22Rv1 (cell line): ENCODE measurements at regions not wholly inside any gene's neighbourhood (a gene's known extent, or its start where the extent isn't known, plus 50 kb on each side); places are given as distances from the start of the nearest gene placed in this dataset.

ENCODE experiments used
- ZFX ChIP-seq: fragments of 450-650 bp; IDR thresholded peaks from 2 replicates; pipeline ENCODE4 v1.6.1; 2017; ENCODE audit warnings: antibody characterized with exemption, borderline replicate concordance
- TF ChIP-seq, protein P1 (sequence below): fragments of 450-650 bp; IDR thresholded peaks from 2 replicates; pipeline ENCODE4 v1.5.1; 2017; ENCODE audit warnings: mild to moderate bottlenecking

DNA sequence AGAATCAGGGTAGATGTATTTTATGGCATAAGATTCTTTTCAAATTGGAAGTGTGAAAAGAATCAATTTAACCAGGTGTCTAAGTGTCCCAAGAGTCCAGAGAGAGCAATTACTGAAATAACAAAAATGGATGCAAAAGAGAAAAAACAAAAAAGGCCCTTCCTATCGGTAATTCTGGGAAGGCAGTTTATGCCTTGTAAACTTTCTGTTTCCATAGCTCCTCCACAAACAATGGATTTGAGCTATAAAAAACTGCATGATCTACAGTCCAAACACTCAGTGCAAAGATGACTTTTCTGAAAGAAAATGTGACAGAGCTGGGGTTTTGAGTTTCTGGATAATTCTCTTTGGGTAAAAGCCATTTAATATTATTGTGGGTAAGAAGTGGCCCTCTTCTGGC lies 366.1 kb downstream of the EN1 start:
- TF ChIP-seq, protein P1, sequence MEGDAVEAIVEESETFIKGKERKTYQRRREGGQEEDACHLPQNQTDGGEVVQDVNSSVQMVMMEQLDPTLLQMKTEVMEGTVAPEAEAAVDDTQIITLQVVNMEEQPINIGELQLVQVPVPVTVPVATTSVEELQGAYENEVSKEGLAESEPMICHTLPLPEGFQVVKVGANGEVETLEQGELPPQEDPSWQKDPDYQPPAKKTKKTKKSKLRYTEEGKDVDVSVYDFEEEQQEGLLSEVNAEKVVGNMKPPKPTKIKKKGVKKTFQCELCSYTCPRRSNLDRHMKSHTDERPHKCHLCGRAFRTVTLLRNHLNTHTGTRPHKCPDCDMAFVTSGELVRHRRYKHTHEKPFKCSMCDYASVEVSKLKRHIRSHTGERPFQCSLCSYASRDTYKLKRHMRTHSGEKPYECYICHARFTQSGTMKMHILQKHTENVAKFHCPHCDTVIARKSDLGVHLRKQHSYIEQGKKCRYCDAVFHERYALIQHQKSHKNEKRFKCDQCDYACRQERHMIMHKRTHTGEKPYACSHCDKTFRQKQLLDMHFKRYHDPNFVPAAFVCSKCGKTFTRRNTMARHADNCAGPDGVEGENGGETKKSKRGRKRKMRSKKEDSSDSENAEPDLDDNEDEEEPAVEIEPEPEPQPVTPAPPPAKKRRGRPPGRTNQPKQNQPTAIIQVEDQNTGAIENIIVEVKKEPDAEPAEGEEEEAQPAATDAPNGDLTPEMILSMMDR = no peak
- TF ChIP-seq ZFX = no peak
